ENCODE measurements at regions not wholly inside any gene's neighbourhood (a gene's known extent, or its start where the extent isn't known, plus 50 kb on each side); places are given as distances from the start of the nearest gene placed in this dataset.

DNA sequence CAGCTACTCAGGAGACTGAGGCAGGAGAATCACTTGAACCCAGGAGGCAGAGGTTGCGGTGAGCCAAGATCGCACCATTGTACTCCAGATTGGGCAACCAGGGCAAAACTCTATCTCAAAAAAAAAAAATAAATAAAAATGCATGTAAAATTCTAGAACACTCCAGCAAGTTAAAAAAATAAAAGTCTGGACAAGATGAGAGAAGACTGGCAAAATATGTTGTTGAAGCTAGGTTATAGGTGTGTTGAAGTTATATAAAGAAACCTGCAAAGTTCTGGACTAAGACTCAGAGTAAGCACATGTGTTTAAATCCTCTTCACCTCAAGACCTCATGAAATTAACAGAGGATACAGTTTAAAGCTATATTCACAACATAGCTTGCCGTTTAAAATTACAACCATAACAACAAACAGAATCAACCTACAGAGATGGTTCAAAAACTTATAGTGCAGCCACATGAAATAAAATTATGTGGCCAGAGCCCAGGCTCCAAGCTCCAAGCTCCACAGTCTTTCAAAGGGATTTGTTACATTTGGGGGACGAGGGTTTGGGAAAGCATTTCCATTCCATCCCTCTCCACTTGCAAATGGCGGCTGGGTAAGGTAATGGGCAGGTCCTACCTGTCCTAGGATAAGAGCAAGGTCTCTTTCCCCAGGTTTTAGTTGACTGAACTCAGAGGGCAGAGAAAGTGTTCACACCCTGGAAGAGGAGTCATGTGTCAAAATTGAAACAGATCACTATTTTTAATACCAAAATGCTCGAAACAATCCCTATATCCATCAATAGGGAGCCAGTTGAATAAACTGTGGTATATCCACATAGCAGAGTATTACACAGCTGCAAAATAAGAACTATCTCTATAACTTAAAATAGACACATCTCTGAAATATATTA lies 59.9 kb upstream of the MYCN start:
- no peak for DNase-seq (ENCODE audit: low spot score)
- no peak for TF ChIP-seq CTCF (IDR thresholded peaks at IDR 0.05)
- Histone ChIP-seq H3K27ac (no peak overlapping the region), H3K4me3 (no peak overlapping the region)

GRCh38 chr2:15881120-15881433 lies 59.3 kb upstream of the MYCN start:
- Histone ChIP-seq H3K27ac (no peak overlapping the region), H3K4me3 (no peak overlapping the region)
- no peak for DNase-seq (ENCODE audit: low spot score)
- TF ChIP-seq CTCF (IDR thresholded peaks at IDR 0.05), result no peak

GRCh38 chr2:15881676-15882075 lies 58.7 kb upstream of the MYCN start:
- Histone ChIP-seq H3K27ac (no peak overlapping the region), H3K4me3 (no peak overlapping the region)
- TF ChIP-seq CTCF (IDR thresholded peaks at IDR 0.05), result no peak
- DNase-seq (ENCODE audit: low spot score), result no peak

GRCh38 chr2:15882761-15883497 lies 57.4 kb upstream of the MYCN start:
- no peak for DNase-seq (ENCODE audit: low spot score)
- Histone ChIP-seq H3K4me3 (no peak overlapping the region), H3K27ac (no peak overlapping the region)
- no peak for TF ChIP-seq CTCF (IDR thresholded peaks at IDR 0.05)

GRCh38 chr2:15883684-15884083 lies 56.7 kb upstream of the MYCN start:
- Histone ChIP-seq H3K4me3 (no peak overlapping the region), H3K27ac (no peak overlapping the region)
- DNase-seq (ENCODE audit: low spot score), result no peak
- no peak for TF ChIP-seq CTCF (IDR thresholded peaks at IDR 0.05)

DNA sequence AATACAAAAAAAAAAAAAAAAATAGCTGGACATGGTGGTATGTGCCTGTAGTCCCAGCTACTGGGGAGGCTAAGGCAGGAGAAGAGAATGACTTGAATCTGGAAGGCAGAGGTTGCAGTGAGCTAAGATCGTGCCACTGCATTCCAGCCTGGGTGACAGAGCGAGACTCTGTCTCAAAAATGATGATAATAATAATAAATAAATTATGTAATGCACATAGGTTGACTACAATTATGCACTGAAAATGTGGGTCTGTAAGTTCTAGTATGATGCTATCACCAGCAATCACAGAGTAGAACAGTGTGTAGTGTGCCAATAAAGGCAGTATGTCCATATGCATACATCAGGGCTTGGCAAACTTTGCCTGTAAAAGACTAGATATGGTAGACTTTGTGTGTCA lies 55.6 kb upstream of the MYCN start:
- no peak for TF ChIP-seq CTCF (IDR thresholded peaks at IDR 0.05)
- Histone ChIP-seq H3K4me3 (no peak overlapping the region), H3K27ac (no peak overlapping the region)
- no peak for DNase-seq (ENCODE audit: low spot score)

- no peak overlapping the region for H3K4me3 ChIP-seq
- TF ChIP-seq CTCF (IDR thresholded peaks at IDR 0.05), result no peak
- H3K27ac ChIP-seq, result no peak overlapping the region
- DNase-seq (ENCODE audit: low spot score), result no peak
These were observed 54.1 kb upstream of the MYCN start for GRCh38 chr2:15886231-15886630.
